Esophagus squamous epithelium (tissue), 4 donors: ENCODE measurements at regions not wholly inside any gene's neighbourhood (a gene's known extent, or its start where the extent isn't known, plus 50 kb on each side); places are given as distances from the start of the nearest gene placed in this dataset.

Source experiments
- POLR2A ChIP-seq, 4 donors: fragments of 450-650 bp; IDR thresholded peaks; one replicate each; pipeline ENCODE4 v1.6.1; 2017; ENCODE audit warnings: antibody characterized with exemption in 4 of 4, mild to moderate bottlenecking in 4 of 4, moderate library complexity in 3 of 4
- TF ChIP-seq, protein P1 (sequence below), 6 experiments: fragments of 450-650 bp in 4 of 6; fragments of 200-600 bp in 2 of 6; sonication (generic) in 2 of 6; IDR thresholded peaks; one replicate each; pipeline ENCODE4 v1.5.1; 2016 to 2019; ENCODE audit warnings: antibody characterized with exemption in 6 of 6, mild to moderate bottlenecking in 4 of 6, moderate library complexity in 4 of 6

- TF ChIP-seq, protein P1, sequence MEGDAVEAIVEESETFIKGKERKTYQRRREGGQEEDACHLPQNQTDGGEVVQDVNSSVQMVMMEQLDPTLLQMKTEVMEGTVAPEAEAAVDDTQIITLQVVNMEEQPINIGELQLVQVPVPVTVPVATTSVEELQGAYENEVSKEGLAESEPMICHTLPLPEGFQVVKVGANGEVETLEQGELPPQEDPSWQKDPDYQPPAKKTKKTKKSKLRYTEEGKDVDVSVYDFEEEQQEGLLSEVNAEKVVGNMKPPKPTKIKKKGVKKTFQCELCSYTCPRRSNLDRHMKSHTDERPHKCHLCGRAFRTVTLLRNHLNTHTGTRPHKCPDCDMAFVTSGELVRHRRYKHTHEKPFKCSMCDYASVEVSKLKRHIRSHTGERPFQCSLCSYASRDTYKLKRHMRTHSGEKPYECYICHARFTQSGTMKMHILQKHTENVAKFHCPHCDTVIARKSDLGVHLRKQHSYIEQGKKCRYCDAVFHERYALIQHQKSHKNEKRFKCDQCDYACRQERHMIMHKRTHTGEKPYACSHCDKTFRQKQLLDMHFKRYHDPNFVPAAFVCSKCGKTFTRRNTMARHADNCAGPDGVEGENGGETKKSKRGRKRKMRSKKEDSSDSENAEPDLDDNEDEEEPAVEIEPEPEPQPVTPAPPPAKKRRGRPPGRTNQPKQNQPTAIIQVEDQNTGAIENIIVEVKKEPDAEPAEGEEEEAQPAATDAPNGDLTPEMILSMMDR (IDR thresholded peaks at IDR 0.05): no peak
- TF ChIP-seq POLR2A (IDR thresholded peaks at IDR 0.05): no peak
Measured at GRCh38 chr21:23890652-23891051, 1716.6 kb downstream of the MRPL39 start.
